HCT116 (cell line): ENCODE measurements at regions not wholly inside any gene's neighbourhood (a gene's known extent, or its start where the extent isn't known, plus 50 kb on each side); places are given as distances from the start of the nearest gene placed in this dataset.

ENCODE experiments used
- ATAC-seq: fragments of 200-7000 bp; cut with Tn5 transposase; 2 replicates; pipeline ENCODE4 v1.9.1; 2020; ENCODE audit warnings: mild to moderate bottlenecking, moderate library complexity
- BruUV-seq: library from RNA; stranded (reverse); fragments of 400-500 nt; replicated peaks from 2 replicates; lab custom pipeline; 2021; lab: Mats Ljungman, UMichigan
- CTCF ChIA-PET: fragments of 300-600 bp; sonication (Branson Sonifier 250); formaldehyde crosslinking; loops from one replicate; lab custom pipeline; 2021; ENCODE audit warnings: antibody characterized with exemption; lab: Charles Lee
- POLR2A ChIA-PET: fragments of 300-600, 350-600 bp; sonication (Branson Sonifier 250); formaldehyde crosslinking; loops from one replicate; lab custom pipeline; 2021; ENCODE audit warnings: antibody characterized with exemption; lab: Charles Lee
- RAD21 ChIA-PET, 2 experiments: fragments of 300-600 bp; sonication (Branson Sonifier 250); formaldehyde crosslinking; loops; one replicate each; lab custom pipeline; 2023; ENCODE audit warnings: low total read pairs in 2 of 2; ENCODE audit not compliant: uncharacterized antibody in 2 of 2, unreplicated experiment in 2 of 2, low non-redundant PET in 1 of 2; lab: Charles Lee
- DNase-seq: peaks from one replicate; pipeline ENCODE4 v3.0.0-alpha.2; 2010; ENCODE audit warnings: low read depth, low spot score
- H2AFZ ChIP-seq: fragments of 200-600 bp; shearing (Covaris generic), sonication (generic); 2 replicates; pipeline ENCODE4 v1.6.1; 2017; ENCODE audit warnings: low read depth, mixed run types, mixed read lengths, antibody characterized with exemption, low read length; ENCODE audit not compliant: poor library complexity, severe bottlenecking
- H3K27ac ChIP-seq: 2 replicates; pipeline ENCODE4 v1.5.1; 2012; ENCODE audit warnings: low read depth, low read length
- H3K27me3 ChIP-seq: fragments of 200-600 bp; sonication (generic); 2 replicates; pipeline ENCODE4 v1.6.1; 2016; ENCODE audit warnings: mixed run types, low read length, mixed read lengths; ENCODE audit not compliant: insufficient read depth
- H3K36me3 ChIP-seq, 2 experiments: fragments of 200-500 bp in 1 of 2; fragments of 200-600 bp in 1 of 2; sonication (Bioruptor generic) in 1 of 2; sonication (generic) in 1 of 2; 2 replicates each; pipeline versions ENCODE4 v1.5.1 to v1.6.1; 2014 to 2016; ENCODE audit warnings: low read length in 2 of 2, inconsistent platforms in 1 of 2, mixed read lengths in 1 of 2, mixed run types in 1 of 2; ENCODE audit not compliant: insufficient read depth in 2 of 2, control insufficient read depth in 1 of 2
- H3K4me1 ChIP-seq, 2 experiments: fragments of 200-600 bp in 1 of 2; sonication (generic) in 1 of 2; 2 replicates each; pipeline versions ENCODE4 v1.5.1 to v1.6.1; 2012 to 2017; ENCODE audit warnings: low read length in 2 of 2, inconsistent platforms in 1 of 2, mild to moderate bottlenecking in 1 of 2, mixed read lengths in 1 of 2, mixed run types in 1 of 2, moderate library complexity in 1 of 2; ENCODE audit not compliant: insufficient read depth in 2 of 2, control insufficient read depth in 1 of 2
- H3K4me2 ChIP-seq: fragments of 200-600 bp; sonication (generic); 2 replicates; pipeline ENCODE4 v1.6.1; 2017; ENCODE audit warnings: mixed run types, low read length, mixed read lengths
- H3K4me3 ChIP-seq, 2 experiments: fragments of 200-600 bp in 1 of 2; sonication (generic) in 1 of 2; replicated peaks in 1 of 2; 2 replicates each; pipeline ENCODE4 v1.5.1; 2011 to 2016; ENCODE audit warnings: low read length in 2 of 2, control low read depth in 1 of 2, low read depth in 1 of 2, mild to moderate bottlenecking in 1 of 2, mixed read lengths in 1 of 2, mixed run types in 1 of 2
- H3K79me2 ChIP-seq: fragments of 200-600 bp; sonication (generic); 2 replicates; pipeline ENCODE4 v1.6.1; 2017; ENCODE audit warnings: mild to moderate bottlenecking, mixed run types, low read length, moderate library complexity, mixed read lengths; ENCODE audit not compliant: insufficient read depth
- H3K9ac ChIP-seq: fragments of 200-600 bp; sonication (generic); 2 replicates; pipeline ENCODE4 v1.6.1; 2016; ENCODE audit warnings: low read length, mixed read lengths
- H3K9me2 ChIP-seq: fragments of 200-600 bp; sonication (generic), shearing (Covaris generic); 2 replicates; pipeline ENCODE4 v1.6.1; 2017; ENCODE audit warnings: mixed run types, mild to moderate bottlenecking, moderate library complexity; ENCODE audit not compliant: insufficient read depth
- H3K9me3 ChIP-seq, 2 experiments: fragments of 200-500 bp in 1 of 2; fragments of 200-600 bp in 1 of 2; sonication (Bioruptor generic) in 1 of 2; sonication (generic) in 1 of 2; 2 replicates each; pipeline ENCODE4 v1.6.1; 2014 to 2017; ENCODE audit warnings: low read length in 2 of 2, mixed read lengths in 2 of 2, inconsistent platforms in 1 of 2, low read depth in 1 of 2, mild to moderate bottlenecking in 1 of 2, mixed run types in 1 of 2, moderate library complexity in 1 of 2; ENCODE audit not compliant: control insufficient read depth in 1 of 2, insufficient read depth in 1 of 2
- H4K20me1 ChIP-seq: fragments of 200-600 bp; sonication (generic), shearing (Covaris generic); 2 replicates; pipeline ENCODE4 v1.6.1; 2017; ENCODE audit warnings: mixed run types, mild to moderate bottlenecking, moderate library complexity; ENCODE audit not compliant: insufficient read depth
- CEBPB ChIP-seq: IDR thresholded peaks from 2 replicates; pipeline ENCODE4 v1.6.1; 2012; ENCODE audit warnings: low read depth
- ELF1 ChIP-seq: IDR thresholded peaks from 2 replicates; pipeline ENCODE4 v1.6.1; 2012; ENCODE audit warnings: low read depth, borderline replicate concordance
- EZH2 ChIP-seq: fragments of 200-600 bp; sonication (generic); IDR thresholded peaks from 2 replicates; pipeline ENCODE4 v1.6.1; 2017; ENCODE audit warnings: antibody characterized with exemption, mixed run types
- EZH2phosphoT487 ChIP-seq: fragments of 200-600 bp; IDR thresholded peaks from 2 replicates; pipeline ENCODE4 v1.6.1; 2018; ENCODE audit warnings: antibody characterized with exemption, borderline replicate concordance
- JUND ChIP-seq: IDR thresholded peaks from 2 replicates; pipeline ENCODE4 v1.6.1; 2012
- RAD21 ChIP-seq: IDR thresholded peaks from 2 replicates; pipeline ENCODE4 v1.6.1; 2012; ENCODE audit warnings: low read depth, mild to moderate bottlenecking
- SIN3A ChIP-seq: IDR thresholded peaks from 2 replicates; pipeline ENCODE4 v1.6.1; 2012; ENCODE audit warnings: low read depth
- SP1 ChIP-seq: IDR thresholded peaks from 2 replicates; pipeline ENCODE4 v1.6.1; 2012; ENCODE audit warnings: low read depth
- SRF ChIP-seq: IDR thresholded peaks from 2 replicates; pipeline ENCODE4 v1.6.1; 2012; ENCODE audit warnings: low read depth
- TCF7L2 ChIP-seq: IDR thresholded peaks from 2 replicates; pipeline ENCODE4 v1.7.0; 2011; ENCODE audit warnings: borderline replicate concordance, inconsistent platforms; ENCODE audit not compliant: insufficient read depth, insufficient read length; ENCODE audit errors: extremely low read depth
- YY1 ChIP-seq: IDR thresholded peaks from 2 replicates; pipeline ENCODE4 v1.6.1; 2011; ENCODE audit warnings: low read length, low read depth, moderate library complexity, mild to moderate bottlenecking; ENCODE audit not compliant: insufficient replicate concordance; ENCODE audit errors: extremely low read depth
- ZFX ChIP-seq: fragments of 450-650 bp; IDR thresholded peaks from 2 replicates; pipeline ENCODE4 v1.6.1; 2017
- ZNF274 ChIP-seq: fragments of 200-500 bp; sonication (Bioruptor generic); IDR thresholded peaks from 2 replicates; pipeline ENCODE4 v1.6.1; 2014; ENCODE audit warnings: mild to moderate bottlenecking, low read depth, low read length, inconsistent platforms
- intact Hi-C: fragments of 100-400 bp; cut with micrococcal nuclease; formaldehyde crosslinking; loops from 2 replicates; pipeline ENCODE4 v1.10.0; 2022
- TF ChIP-seq, protein P1 (sequence below): IDR thresholded peaks from 2 replicates; pipeline ENCODE4 v1.6.1; 2012

DNA sequence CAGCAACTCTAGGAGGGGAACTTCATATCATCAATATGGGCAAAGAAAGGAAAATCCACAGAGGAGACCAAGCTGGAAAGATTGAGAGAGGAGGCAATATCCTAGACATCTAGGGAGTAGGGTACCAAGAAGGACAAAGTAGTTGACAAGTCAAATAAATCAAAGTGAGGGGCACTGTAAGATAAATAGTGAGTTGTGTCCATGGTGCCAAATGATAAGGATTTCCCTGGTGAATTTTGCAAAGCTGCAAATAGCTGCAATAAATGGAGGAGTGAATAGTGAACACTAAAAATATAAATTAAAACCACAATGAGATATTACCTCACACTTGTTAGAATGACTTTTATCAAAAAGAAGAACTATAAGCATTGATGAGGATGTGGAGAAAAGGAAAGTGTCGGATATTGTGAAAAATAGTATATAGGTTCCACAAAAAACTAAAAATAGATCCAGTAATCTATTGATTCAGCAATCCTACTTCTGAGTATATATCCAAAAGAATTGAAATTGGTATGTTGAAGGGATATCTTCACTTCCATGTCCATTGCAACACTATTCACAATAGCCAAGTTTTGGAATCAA is 258.2 kb upstream of the FN1 start:
- ChIA-PET POLR2A (no interaction called here), RAD21 (no interaction called here), CTCF (no interaction called here)
- Histone ChIP-seq H3K9me3 (no peaks in the 10 kb centered on the region), H3K4me2 (no peak overlapping the region), H3K36me3 (no peaks in the 10 kb centered on the region), H3K79me2 (no peaks in the 10 kb centered on the region), H3K4me1 (no peaks in the 10 kb centered on the region), H3K27ac (no peak overlapping the region), H3K4me3 (no peak overlapping the region), H3K9me2 (no peaks in the 10 kb centered on the region), H4K20me1 (no peaks in the 10 kb centered on the region), H3K9ac (no peak overlapping the region), H2AFZ (no peak overlapping the region), H3K27me3 (no peaks in the 10 kb centered on the region)
- ATAC-seq (no peak), DNase-seq (no peak)
- BruUV-seq: no TSS peak
- intact Hi-C loops: no loop called here
- TF ChIP-seq RAD21 (no peak), ZNF274 (no peak), ZFX (no peak), CEBPB (no peak), YY1 (no peak), EZH2phosphoT487 (no peak), ELF1 (no peak), TCF7L2 (no peak), JUND (no peak), SP1 (no peak), SIN3A (no peak), EZH2 (no peak), SRF (no peak)
- TF ChIP-seq, protein P1, sequence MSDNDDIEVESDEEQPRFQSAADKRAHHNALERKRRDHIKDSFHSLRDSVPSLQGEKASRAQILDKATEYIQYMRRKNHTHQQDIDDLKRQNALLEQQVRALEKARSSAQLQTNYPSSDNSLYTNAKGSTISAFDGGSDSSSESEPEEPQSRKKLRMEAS: no peak
